Progenitor cell of endocrine pancreas (in vitro differentiated cells): ENCODE measurements at regions not wholly inside any gene's neighbourhood (a gene's known extent, or its start where the extent isn't known, plus 50 kb on each side); places are given as distances from the start of the nearest gene placed in this dataset.

Source experiments
- DNase-seq: peaks from one replicate; pipeline ENCODE4 v3.0.0; 2021; ENCODE audit warnings: low spot score; ENCODE audit not compliant: unreplicated experiment
- H3K27ac Mint-ChIP-seq: 2 replicates; pipeline ENCODE4 v1.8.0; 2021; ENCODE audit warnings: mild to moderate bottlenecking, moderate library complexity, mixed read lengths
- H3K27me3 Mint-ChIP-seq: 2 replicates; pipeline ENCODE4 v1.8.0; 2021; ENCODE audit warnings: mixed read lengths
- H3K36me3 Mint-ChIP-seq: 2 replicates; pipeline ENCODE4 v1.8.0; 2022; ENCODE audit warnings: mixed read lengths; ENCODE audit not compliant: insufficient read depth
- H3K4me1 Mint-ChIP-seq: 2 replicates; pipeline ENCODE4 v1.8.0; 2021; ENCODE audit warnings: low read depth, mixed read lengths
- H3K4me3 Mint-ChIP-seq: 2 replicates; pipeline ENCODE4 v1.8.0; 2021; ENCODE audit warnings: low read depth, mild to moderate bottlenecking, moderate library complexity, mixed read lengths
- H3K9me3 Mint-ChIP-seq: 2 replicates; pipeline ENCODE4 v1.8.0; 2021; ENCODE audit warnings: low read depth, mixed read lengths
- CTCF ChIP-seq: fragments of 200-600 bp; sonication (generic); IDR thresholded peaks from one replicate; pipeline ENCODE4 v1.5.0; 2021; ENCODE audit warnings: antibody characterized with exemption, mild to moderate bottlenecking; ENCODE audit not compliant: unreplicated experiment

- no peaks in the 10 kb centered on the region for H3K27me3 Mint-ChIP-seq
- TF ChIP-seq CTCF = no peak
- DNase-seq = no peak
- H3K9me3 Mint-ChIP-seq = peaks cover 2% of the 10 kb centered on the region
- H3K4me3 Mint-ChIP-seq = no peak overlapping the region
- no peaks in the 10 kb centered on the region for H3K36me3 Mint-ChIP-seq
- H3K4me1 Mint-ChIP-seq = peaks cover 5% of the 10 kb centered on the region
- peak overlapping the region; percentile 30 for H3K27ac Mint-ChIP-seq
These were observed 173.8 kb upstream of the CNOT2 start for GRCh38 chr12:70069221-70070105.

GRCh38 chr12:70070494-70071007 is 172.7 kb upstream of the CNOT2 start:
- DNase-seq = no peak
- H3K27ac Mint-ChIP-seq = no peak overlapping the region
- peaks cover 2% of the 10 kb centered on the region for H3K9me3 Mint-ChIP-seq
- no peak for TF ChIP-seq CTCF
- H3K4me3 Mint-ChIP-seq = no peak overlapping the region
- no peaks in the 10 kb centered on the region for H3K27me3 Mint-ChIP-seq
- no peaks in the 10 kb centered on the region for H3K36me3 Mint-ChIP-seq
- peaks cover 5% of the 10 kb centered on the region for H3K4me1 Mint-ChIP-seq

GRCh38 chr12:70074510-70074909 is 168.7 kb upstream of the CNOT2 start:
- Mint-ChIP-seq H3K36me3 (no peaks in the 10 kb centered on the region), H3K9me3 (peaks cover 2% of the 10 kb centered on the region), H3K4me1 (peaks cover 7% of the 10 kb centered on the region), H3K4me3 (no peak overlapping the region), H3K27ac (no peak overlapping the region), H3K27me3 (no peaks in the 10 kb centered on the region)
- no peak for TF ChIP-seq CTCF
- DNase-seq = no peak

- Mint-ChIP-seq H3K27ac (no peak overlapping the region), H3K9me3 (peaks cover 5% of the 10 kb centered on the region), H3K4me3 (no peak overlapping the region), H3K27me3 (no peaks in the 10 kb centered on the region), H3K36me3 (no peaks in the 10 kb centered on the region), H3K4me1 (peaks cover 2% of the 10 kb centered on the region)
- DNase-seq = no peak
- TF ChIP-seq CTCF = no peak
These were observed 165.8 kb upstream of the CNOT2 start for GRCh38 chr12:70077441-70077840.

GRCh38 chr12:70078161-70078560 is 165.1 kb upstream of the CNOT2 start:
- DNase-seq = no peak
- H3K27ac Mint-ChIP-seq = no peak overlapping the region
- H3K36me3 Mint-ChIP-seq = no peaks in the 10 kb centered on the region
- H3K4me1 Mint-ChIP-seq = peaks cover 2% of the 10 kb centered on the region
- H3K9me3 Mint-ChIP-seq = peaks cover 9% of the 10 kb centered on the region
- no peak overlapping the region for H3K4me3 Mint-ChIP-seq
- TF ChIP-seq CTCF = no peak
- no peaks in the 10 kb centered on the region for H3K27me3 Mint-ChIP-seq
